Lower leg skin (tissue), 4 donors: ENCODE measurements at regions not wholly inside any gene's neighbourhood (a gene's known extent, or its start where the extent isn't known, plus 50 kb on each side); places are given as distances from the start of the nearest gene placed in this dataset.

Experiments used
- DNase-seq, 2 donors: peaks; one replicate each; pipeline ENCODE4 v3.0.0-alpha.2; 2019; ENCODE audit warnings: low spot score in 2 of 2
- H3K4me3 ChIP-seq: fragments of 200-600 bp; sonication (generic); 2 replicates; pipeline ENCODE4 v1.5.1; 2017; ENCODE audit warnings: mild to moderate bottlenecking, low read depth; ENCODE audit not compliant: poor library complexity, severe bottlenecking
- CTCF ChIP-seq, 3 donors: fragments of 450-650 bp; IDR thresholded peaks; one replicate each; pipeline ENCODE4 v1.5.1; 2016; ENCODE audit warnings: antibody characterized with exemption in 3 of 3, mild to moderate bottlenecking in 3 of 3, moderate library complexity in 2 of 3
- POLR2A ChIP-seq, 2 donors: fragments of 450-650 bp; IDR thresholded peaks; one replicate each; pipeline ENCODE4 v1.6.1; 2016 to 2017; ENCODE audit warnings: antibody characterized with exemption in 2 of 2, mild to moderate bottlenecking in 1 of 2, moderate library complexity in 1 of 2
- WGBS, 2 donors: methylation state at CpG; one replicate each; pipeline ENCODE4 v1.1.5; 2018; 5-methylcytosine and 5-hydroxymethylcytosine counted together
- intact Hi-C: fragments of 100-400 bp; cut with DNase I; formaldehyde crosslinking; loops from one replicate; pipeline ENCODE4 v1.15.0; 2023; ENCODE audit warnings: low total_unique reads

- H3K4me3 ChIP-seq = no peak overlapping the region
- no peak for DNase-seq
- 91 to 93% methylated on average over 2 of the region's 2 CpGs for WGBS, 2 donors
- TF ChIP-seq POLR2A (IDR thresholded peaks at IDR 0.05) (no peak), CTCF (IDR thresholded peaks at IDR 0.05) (no peak)
- intact Hi-C loops = no loop called here
These were observed 136.5 kb upstream of the NPY2R start for GRCh38 chr4:155071962-155072361.

GRCh38 chr4:155072417-155072816, 136.0 kb upstream of the NPY2R start:
- H3K4me3 ChIP-seq = no peak overlapping the region
- 84 to 86% methylated on average over 4 of the region's 4 CpGs for WGBS, 2 donors
- TF ChIP-seq POLR2A (IDR thresholded peaks at IDR 0.05) = no peak
- intact Hi-C loops = no loop called here
- no peak for DNase-seq

GRCh38 chr4:155073852-155074251, 134.6 kb upstream of the NPY2R start:
- TF ChIP-seq CTCF (IDR thresholded peaks at IDR 0.05) = no peak
- H3K4me3 ChIP-seq = no peak overlapping the region
- WGBS, 2 donors = 46 to 55% methylated on average over 3 of the region's 3 CpGs
- intact Hi-C loops = no loop called here
- DNase-seq = no peak

GRCh38 chr4:155076256-155076785, 132.1 kb upstream of the NPY2R start:
- TF ChIP-seq POLR2A (IDR thresholded peaks at IDR 0.05) = no peak
- TF ChIP-seq CTCF (IDR thresholded peaks at IDR 0.05) = no peak
- 56 to 69% methylated on average over 3 of the region's 3 CpGs for WGBS, 2 donors
- H3K4me3 ChIP-seq = no peak overlapping the region
- no peak for DNase-seq
- intact Hi-C loops = no loop called here

GRCh38 chr4:155077452-155078229, 130.8 kb upstream of the NPY2R start:
- WGBS, 2 donors = 94 to 95% methylated on average over 2 of the region's 2 CpGs
- H3K4me3 ChIP-seq = no peak overlapping the region
- intact Hi-C loops = no loop called here

GRCh38 chr4:155079871-155080270, 128.6 kb upstream of the NPY2R start:
- intact Hi-C loops = no loop called here
- TF ChIP-seq CTCF (IDR thresholded peaks at IDR 0.05) (no peak), POLR2A (IDR thresholded peaks at IDR 0.05) (no peak)
- DNase-seq = no peak
- H3K4me3 ChIP-seq = no peak overlapping the region

More at GRCh38 chr4:155077452-155078229, 130.8 kb upstream of the NPY2R start:
- no peak for DNase-seq
- no peak for TF ChIP-seq POLR2A (IDR thresholded peaks at IDR 0.05)
- no peak for TF ChIP-seq CTCF (IDR thresholded peaks at IDR 0.05)
